Stimulated activated CD8-positive, alpha-beta memory T cell treated with anti-CD3 and anti-CD28 coated beads, Interleukin-12 subunit alpha, Interleukin-12 subunit beta, amount 100 ng/mL, for 1 hour (primary cell): ENCODE measurements at regions not wholly inside any gene's neighbourhood (a gene's known extent, or its start where the extent isn't known, plus 50 kb on each side); places are given as distances from the start of the nearest gene placed in this dataset.

Experiments used
- DNase-seq: peaks from one replicate; pipeline ENCODE4 v3.0.0-alpha.2; 2020; ENCODE audit warnings: low read depth

- DNase-seq: no peak
Measured at GRCh38 chr12:97275256-97275655, 187.3 kb upstream of the RMST start.

GRCh38 chr12:97275728-97276590 is 186.6 kb upstream of the RMST start:
- no peak for DNase-seq

- DNase-seq: no peak
Measured at GRCh38 chr12:97276661-97277429, 185.8 kb upstream of the RMST start.

- DNase-seq: no peak
Measured at GRCh38 chr12:97283297-97283696, 179.3 kb upstream of the RMST start.

- DNase-seq: no peak
Measured at GRCh38 chr12:97288531-97288930, 174.1 kb upstream of the RMST start.

- DNase-seq: no peak
Measured at GRCh38 chr12:97292588-97292987, 170.0 kb upstream of the RMST start.

GRCh38 chr12:97293541-97293940 is 169.1 kb upstream of the RMST start:
- DNase-seq: no peak

- DNase-seq: no peak
Measured at GRCh38 chr12:97299847-97300246, 162.8 kb upstream of the RMST start.

GRCh38 chr12:97300431-97300830 is 162.2 kb upstream of the RMST start:
- DNase-seq: no peak

GRCh38 chr12:97300891-97301290 is 161.7 kb upstream of the RMST start:
- DNase-seq: no peak

GRCh38 chr12:97301576-97301975 is 161.0 kb upstream of the RMST start:
- DNase-seq: no peak

- no peak for DNase-seq
Measured at GRCh38 chr12:97305651-97306050, 157.0 kb upstream of the RMST start.

GRCh38 chr12:97306147-97306546 is 156.5 kb upstream of the RMST start:
- DNase-seq: no peak

GRCh38 chr12:97308576-97309198 is 153.9 kb upstream of the RMST start:
- peak; percentile 1 for DNase-seq

GRCh38 chr12:97309921-97310320 is 152.7 kb upstream of the RMST start:
- DNase-seq: no peak

GRCh38 chr12:97312570-97313135 is 150.0 kb upstream of the RMST start:
- DNase-seq: no peak

GRCh38 chr12:97313471-97314190 is 149.0 kb upstream of the RMST start:
- no peak for DNase-seq

- DNase-seq: no peak
Measured at GRCh38 chr12:97316321-97316720, 146.3 kb upstream of the RMST start.

GRCh38 chr12:97321621-97322020 is 141.0 kb upstream of the RMST start:
- no peak for DNase-seq

- no peak for DNase-seq
Measured at GRCh38 chr12:97322388-97322787, 140.2 kb upstream of the RMST start.

GRCh38 chr12:97323154-97323553 is 139.4 kb upstream of the RMST start:
- no peak for DNase-seq

- DNase-seq: no peak
Measured at GRCh38 chr12:97324471-97324870, 138.1 kb upstream of the RMST start.
